ENCODE measurements at regions not wholly inside any gene's neighbourhood (a gene's known extent, or its start where the extent isn't known, plus 50 kb on each side); places are given as distances from the start of the nearest gene placed in this dataset.

- TF ChIP-seq CTCF (conservative IDR thresholded peaks at IDR 0.05 in 1 of 2, IDR thresholded peaks at IDR 0.05 in 1 of 2; ENCODE audit: extremely low read depth in 1 of 2, insufficient read depth in 1 of 2, low read depth in 1 of 2, low read length in 2 of 2) (no peak), EZH2 (IDR thresholded peaks at IDR 0.05; ENCODE audit: borderline replicate concordance, low read length) (no peak)
Observed at GRCh38 chr5:105885266-105885665, 1785.5 kb downstream of the EFNA5 start.

Measured in mammary epithelial cell (primary cell).